Right cardiac atrium (tissue), 5 donors: ENCODE measurements at regions not wholly inside any gene's neighbourhood (a gene's known extent, or its start where the extent isn't known, plus 50 kb on each side); places are given as distances from the start of the nearest gene placed in this dataset.

ENCODE experiments used
- ATAC-seq, 2 donors: fragments of 200-7000 bp; cut with Tn5 transposase; one replicate each; pipeline versions ENCODE4 v1.8.0 to v1.9.1; 2020; ENCODE audit warnings: moderate library complexity in 2 of 2, mild to moderate bottlenecking in 1 of 2
- DNase-seq, 3 donors: peaks; one replicate each; pipeline ENCODE4 v3.0.0-alpha.2; 2020
- H3K27ac ChIP-seq: one replicate; pipeline ENCODE4 v1.5.1; 2013; ENCODE audit warnings: mild to moderate bottlenecking, low read length, control low read depth, moderate library complexity
- H3K27me3 ChIP-seq: one replicate; pipeline ENCODE4 v1.6.1; 2013; ENCODE audit not compliant: control insufficient read depth, insufficient read depth
- H3K4me1 ChIP-seq: one replicate; pipeline ENCODE4 v1.6.1; 2013; ENCODE audit warnings: low read length; ENCODE audit not compliant: control insufficient read depth, insufficient read depth
- H3K4me3 ChIP-seq: one replicate; pipeline ENCODE4 v1.5.1; 2013; ENCODE audit warnings: low read length, control low read depth
- H3K9me3 ChIP-seq: one replicate; pipeline ENCODE4 v1.6.1; 2013; ENCODE audit warnings: low read length; ENCODE audit not compliant: control insufficient read depth
- WGBS: extraction: QIAGEN DNeasy Blood & Tissue Kit; methylation state at CpG from one replicate; pipeline ENCODE4 v1.1.7; 2013; 5-methylcytosine and 5-hydroxymethylcytosine counted together
- intact Hi-C, 4 donors: fragments of 100-400 bp; cut with DNase I; formaldehyde crosslinking; loops; one replicate each; pipeline versions ENCODE4 v1.11.0 to v1.14.0; 2022 to 2023
- donor health status: healthy with polysubstance abuse.
- donor health status: DM: no; HTN: yes; CAD: no.
- donor health status: DM: no; HTN: no; CAD: no.
- donor health status: DM: no; HTN: yes; CAD: no; lungs with severe emphysema.
- donor health status: DM: yes; HTN: yes; CAD: no.

GRCh38 chr12:132430838-132431774, 58.8 kb upstream of the FBRSL1 start:
- WGBS: 60% methylated on average over 39 of the region's 39 CpGs
- intact Hi-C loops: no loop called here
- no peaks in the 10 kb centered on the region for H3K4me1 ChIP-seq
- no peak for ATAC-seq
- H3K9me3 ChIP-seq: no peaks in the 10 kb centered on the region
- no peaks in the 10 kb centered on the region for H3K27me3 ChIP-seq
- H3K4me3 ChIP-seq: no peak overlapping the region
- peak in 2 of 3 donors; percentile 44 to 53 for DNase-seq
- H3K27ac ChIP-seq: no peak overlapping the region

DNA sequence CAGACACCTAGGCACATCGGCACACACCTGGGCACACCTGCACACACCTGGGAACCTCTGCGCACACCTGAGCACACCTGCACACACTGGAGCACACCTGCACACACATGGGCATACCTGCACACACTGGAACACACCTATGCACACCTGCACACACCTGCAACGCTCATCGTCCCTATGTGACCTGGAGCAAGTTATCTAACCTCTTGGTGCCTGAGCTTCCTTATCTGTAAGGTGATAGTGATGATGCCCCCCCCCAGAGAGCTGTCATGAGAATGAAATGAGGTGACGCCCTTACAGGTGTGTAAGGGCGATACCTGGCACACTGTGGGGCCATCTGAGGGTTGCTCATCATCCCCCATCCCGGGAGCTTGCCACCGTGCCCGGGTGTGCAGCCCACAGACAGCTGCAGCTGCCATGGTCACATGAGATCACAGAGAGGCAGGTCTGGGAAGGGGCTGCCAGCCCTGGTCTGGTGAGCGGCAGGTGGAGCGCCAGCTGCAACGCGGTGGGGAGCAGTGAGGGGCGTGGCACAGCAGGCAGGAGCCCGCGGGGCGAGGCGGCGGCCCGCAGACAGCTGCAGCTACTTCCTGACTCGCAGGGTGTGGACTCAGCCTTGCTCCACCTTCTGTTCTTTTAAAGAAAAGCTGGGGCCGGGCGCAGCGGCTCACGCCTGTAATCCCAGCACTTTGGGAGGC, 59.9 kb upstream of the FBRSL1 start:
- 14% methylated on average over 25 of the region's 25 CpGs for WGBS
- no peaks in the 10 kb centered on the region for H3K9me3 ChIP-seq
- H3K27ac ChIP-seq: no peak overlapping the region
- H3K4me3 ChIP-seq: no peak overlapping the region
- intact Hi-C loops: no loop called here
- H3K4me1 ChIP-seq: no peaks in the 10 kb centered on the region
- H3K27me3 ChIP-seq: no peaks in the 10 kb centered on the region
- DNase-seq (peak in 2 of 3 donors; percentile 63 to 70), ATAC-seq (peak; percentile 29 to 68)

DNA sequence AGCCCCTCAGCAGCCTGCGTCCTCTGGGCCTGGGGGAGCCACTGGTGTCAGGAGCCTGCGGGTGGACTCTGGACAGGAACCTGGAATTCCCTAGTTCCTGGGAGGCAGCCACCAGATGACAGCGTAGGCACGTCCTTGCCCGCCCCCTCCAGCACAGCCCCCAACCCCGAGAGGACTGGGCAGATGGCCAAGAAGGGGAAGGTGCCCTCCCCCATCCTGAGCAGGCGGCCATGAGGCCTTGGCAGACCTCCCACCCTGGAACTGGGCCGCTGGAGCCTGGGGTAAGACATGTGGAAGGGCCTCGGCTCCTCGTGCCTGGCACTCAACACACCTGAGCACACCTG, 60.4 kb upstream of the FBRSL1 start:
- DNase-seq (peak in 1 of 3 donors; percentile 35), ATAC-seq (peak in 1 of 2 donors; percentile 9)
- WGBS: 7% methylated on average over 10 of the region's 10 CpGs
- no peaks in the 10 kb centered on the region for H3K27me3 ChIP-seq
- intact Hi-C loops: no loop called here
- no peaks in the 10 kb centered on the region for H3K4me1 ChIP-seq
- no peaks in the 10 kb centered on the region for H3K9me3 ChIP-seq
- no peak overlapping the region for H3K27ac ChIP-seq
- H3K4me3 ChIP-seq: no peak overlapping the region

DNA sequence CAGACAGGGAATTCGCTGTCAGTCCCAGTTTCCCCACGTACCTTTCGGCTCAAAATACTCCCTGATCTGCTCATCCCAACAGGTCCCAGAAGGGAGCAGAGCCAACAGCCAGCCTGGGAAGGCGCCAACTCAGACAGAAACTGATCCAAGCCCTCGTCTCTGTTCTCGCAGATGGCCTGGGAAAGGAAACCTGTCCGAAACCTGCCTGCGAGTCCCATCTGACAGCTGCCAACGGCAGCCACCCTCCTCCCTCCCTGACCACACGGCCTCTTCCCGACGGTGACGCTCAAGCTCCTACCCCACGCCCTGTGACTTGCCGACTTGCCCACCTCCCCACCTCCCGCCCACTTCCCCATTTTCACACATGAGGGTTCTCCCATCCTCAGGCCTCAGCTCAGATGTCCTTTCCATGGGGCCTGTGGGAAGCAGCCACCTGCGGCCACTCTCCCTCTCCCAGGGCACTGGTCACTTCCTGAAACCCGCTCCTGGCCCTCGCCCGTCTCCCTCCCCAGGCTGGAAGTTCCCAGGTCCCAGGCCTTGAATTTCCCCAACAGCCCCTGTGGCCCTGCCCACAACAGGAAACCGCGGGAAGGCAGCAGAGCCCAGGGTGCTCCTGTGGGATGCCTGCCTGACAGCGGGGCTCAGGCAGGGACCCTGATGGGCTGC, 60.9 kb upstream of the FBRSL1 start:
- H3K27ac ChIP-seq: no peak overlapping the region
- no peaks in the 10 kb centered on the region for H3K9me3 ChIP-seq
- H3K4me1 ChIP-seq: no peaks in the 10 kb centered on the region
- no peak for ATAC-seq
- H3K27me3 ChIP-seq: no peaks in the 10 kb centered on the region
- 22% methylated on average over 23 of the region's 23 CpGs for WGBS
- DNase-seq: peak in 2 of 3 donors; percentile 46 to 53
- no peak overlapping the region for H3K4me3 ChIP-seq
- intact Hi-C loops: no loop called here

DNA sequence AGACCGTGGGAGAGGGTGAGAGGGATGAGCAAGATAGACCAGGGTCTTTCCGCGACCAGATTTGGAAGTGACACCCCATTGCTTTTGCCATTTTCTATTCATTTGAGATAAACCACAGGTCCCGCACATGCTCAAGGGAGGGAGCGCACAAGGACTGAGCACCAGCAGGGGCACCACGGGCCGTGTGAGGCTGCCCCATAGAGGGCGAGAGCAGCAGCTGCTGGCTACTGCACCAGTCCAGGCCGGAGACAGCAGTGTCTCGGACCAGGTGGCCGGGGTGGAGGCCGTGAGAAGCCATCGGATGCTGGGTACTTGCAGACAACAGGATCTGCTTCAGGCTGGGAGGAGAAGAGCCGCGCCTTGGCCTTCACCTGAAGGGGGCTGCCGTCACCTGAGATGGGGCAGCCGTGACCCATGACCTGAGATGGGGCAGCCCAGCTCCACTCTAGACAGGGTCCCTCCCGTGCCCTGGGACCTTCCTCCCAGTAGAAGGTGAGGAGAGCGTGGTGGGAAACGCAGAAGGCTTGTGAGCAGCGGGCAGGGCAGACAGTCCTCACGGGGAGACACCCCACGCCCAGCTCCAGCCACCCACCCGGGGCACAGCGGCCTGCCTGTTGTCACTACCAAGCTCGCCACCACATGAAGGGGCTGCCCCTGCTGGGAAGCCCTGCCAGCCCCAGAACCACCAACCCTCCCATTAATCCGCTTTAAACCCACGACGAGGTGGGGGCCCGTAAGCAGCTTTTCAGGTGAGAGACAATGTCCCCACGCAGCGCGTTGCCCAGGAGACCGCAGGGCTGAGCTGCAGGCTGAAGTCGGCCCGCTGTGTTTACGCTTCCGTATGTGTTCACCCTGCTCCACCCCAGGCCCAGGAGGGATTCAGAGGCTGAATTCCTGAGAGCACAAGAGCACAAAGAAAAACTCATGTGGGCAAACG, 61.7 kb upstream of the FBRSL1 start:
- H3K4me3 ChIP-seq: no peak overlapping the region
- DNase-seq: peak in 2 of 3 donors; percentile 33 to 36
- 75% methylated on average over 39 of the region's 39 CpGs for WGBS
- intact Hi-C loops: no loop called here
- no peak for ATAC-seq
- H3K27ac ChIP-seq: no peak overlapping the region
- H3K4me1 ChIP-seq: no peaks in the 10 kb centered on the region
- no peaks in the 10 kb centered on the region for H3K9me3 ChIP-seq
- H3K27me3 ChIP-seq: no peaks in the 10 kb centered on the region

DNA sequence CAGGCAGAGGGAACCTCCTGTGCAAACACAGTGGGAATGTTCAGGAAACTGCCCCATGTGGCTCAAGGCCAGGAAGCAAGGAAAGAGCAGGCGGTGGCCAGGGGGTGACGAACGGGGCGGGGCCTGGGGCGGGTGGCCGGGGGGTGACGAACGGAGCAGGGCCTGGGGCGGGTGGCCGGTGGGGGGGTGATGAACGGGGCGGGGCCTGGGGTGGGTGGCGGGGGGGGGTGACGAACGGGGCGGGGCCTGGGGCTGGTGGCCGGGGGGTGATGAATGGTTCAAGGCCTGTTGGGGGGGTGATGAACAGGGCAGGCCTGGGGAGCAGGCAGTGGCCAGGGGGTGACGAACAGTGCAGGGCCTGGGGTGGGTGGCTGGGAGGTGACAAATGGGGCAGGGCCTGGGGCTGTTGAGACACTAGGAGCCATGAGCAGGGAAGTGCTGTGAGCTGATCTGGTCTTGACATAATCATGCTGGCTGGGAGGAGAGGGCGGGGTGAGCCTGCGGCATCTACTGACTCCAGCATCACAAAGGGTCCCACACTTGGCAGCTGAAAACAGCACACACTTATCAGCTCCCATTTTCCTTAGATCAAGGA, 62.7 kb upstream of the FBRSL1 start:
- H3K27ac ChIP-seq: no peak overlapping the region

GRCh38 chr12:132426349-132427173, 63.4 kb upstream of the FBRSL1 start:
- peak; percentile 2 to 39 (median 28) for DNase-seq
- intact Hi-C loops: no loop called here
- WGBS: 83% methylated on average over 34 of the region's 34 CpGs

More for the DNA sequence above, 62.7 kb upstream of the FBRSL1 start:
- Histone ChIP-seq H3K4me3 (no peak overlapping the region), H3K9me3 (no peaks in the 10 kb centered on the region), H3K4me1 (no peaks in the 10 kb centered on the region), H3K27me3 (no peaks in the 10 kb centered on the region)
- intact Hi-C loops: no loop called here
- DNase-seq (peak in 2 of 3 donors; percentile 29 to 30), ATAC-seq (no peak)
- WGBS: 55% methylated on average over 17 of the region's 20 CpGs

DNA sequence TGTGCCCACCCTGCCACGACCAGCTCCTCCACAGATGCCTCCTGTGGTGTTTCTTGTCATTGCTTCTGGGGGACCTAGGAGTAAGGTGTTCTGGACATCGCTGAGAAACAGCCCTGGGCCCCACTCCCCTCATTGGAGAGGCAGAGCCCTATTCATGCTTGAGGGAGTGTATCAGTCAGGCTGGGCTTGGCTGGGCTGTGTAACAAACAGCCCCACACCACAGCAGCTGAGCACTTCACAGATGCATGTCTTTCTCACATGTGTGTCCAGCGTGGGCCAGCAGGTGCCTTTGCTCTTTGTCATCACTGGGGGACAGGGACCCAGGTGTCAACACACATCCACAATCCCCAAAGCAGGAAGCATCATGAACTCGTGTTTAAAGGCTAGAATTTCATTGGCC, 65.1 kb upstream of the FBRSL1 start:
- Histone ChIP-seq H3K4me1 (no peaks in the 10 kb centered on the region), H3K27ac (no peak overlapping the region), H3K4me3 (no peak overlapping the region), H3K27me3 (no peaks in the 10 kb centered on the region), H3K9me3 (peaks cover 2% of the 10 kb centered on the region)
- 82% methylated on average over 4 of the region's 4 CpGs for WGBS
- peak in 1 of 3 donors; percentile 10 for DNase-seq
- ATAC-seq: no peak
- intact Hi-C loops: no loop called here

More at GRCh38 chr12:132426349-132427173, 63.4 kb upstream of the FBRSL1 start:
- no peak overlapping the region for H3K4me3 ChIP-seq
- H3K9me3 ChIP-seq: no peaks in the 10 kb centered on the region
- no peak overlapping the region for H3K27ac ChIP-seq
- no peaks in the 10 kb centered on the region for H3K27me3 ChIP-seq
- no peaks in the 10 kb centered on the region for H3K4me1 ChIP-seq
- no peak for ATAC-seq

- Histone ChIP-seq H3K27ac (no peak overlapping the region), H3K27me3 (no peaks in the 10 kb centered on the region), H3K4me3 (no peak overlapping the region), H3K9me3 (peaks cover 2% of the 10 kb centered on the region), H3K4me1 (no peaks in the 10 kb centered on the region)
- 41% methylated on average over 31 of the region's 31 CpGs for WGBS
- intact Hi-C loops: no loop called here
- DNase-seq (no peak), ATAC-seq (no peak)
These were observed 65.9 kb upstream of the FBRSL1 start for GRCh38 chr12:132423820-132424645.
